MM.1S (cell line): ENCODE measurements at regions not wholly inside any gene's neighbourhood (a gene's known extent, or its start where the extent isn't known, plus 50 kb on each side); places are given as distances from the start of the nearest gene placed in this dataset.

Experiments
- CTCF ChIP-seq: fragments of 300-600 bp; sonication (generic); IDR thresholded peaks from 2 replicates; pipeline ENCODE4 v1.5.1; 2016; ENCODE audit warnings: antibody characterized with exemption, low read length, mixed read lengths
- EZH2 ChIP-seq: fragments of 300-600 bp; sonication (generic); optimal IDR thresholded peaks from 2 replicates; pipeline ENCODE3; 2017; ENCODE audit warnings: low read depth, mild to moderate bottlenecking, antibody characterized with exemption, low read length, mixed read lengths

DNA sequence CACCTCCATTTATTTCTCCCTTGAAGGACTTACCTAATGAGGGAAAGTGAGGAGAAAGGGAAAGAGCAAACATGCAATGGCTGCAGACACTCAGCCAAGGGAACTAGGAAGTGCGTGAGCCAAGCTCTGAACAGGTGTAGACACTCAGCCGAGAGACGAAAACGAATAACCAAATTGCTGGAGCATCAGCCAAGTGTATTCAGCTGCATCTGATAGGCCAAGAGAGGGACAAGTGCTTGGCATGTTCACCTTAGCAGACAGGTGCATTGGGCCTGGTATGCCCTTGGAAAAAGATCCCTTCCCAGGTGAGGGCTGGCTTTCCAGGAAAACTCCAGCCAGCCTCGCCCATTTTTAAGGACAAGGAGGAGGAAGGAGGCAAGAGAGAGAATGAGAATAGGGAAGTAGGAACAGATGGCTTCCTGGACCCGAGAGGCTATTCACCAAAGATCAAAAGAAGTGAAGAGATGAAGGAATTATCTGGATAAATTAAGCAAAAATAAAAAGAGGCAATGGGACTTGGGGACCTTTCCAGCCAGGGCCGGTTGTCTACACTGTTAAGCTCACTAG, 184.7 kb downstream of the TOMM20 start:
- TF ChIP-seq CTCF (no peak), EZH2 (no peak)
